ENCODE measurements at regions not wholly inside any gene's neighbourhood (a gene's known extent, or its start where the extent isn't known, plus 50 kb on each side); places are given as distances from the start of the nearest gene placed in this dataset.

DNA sequence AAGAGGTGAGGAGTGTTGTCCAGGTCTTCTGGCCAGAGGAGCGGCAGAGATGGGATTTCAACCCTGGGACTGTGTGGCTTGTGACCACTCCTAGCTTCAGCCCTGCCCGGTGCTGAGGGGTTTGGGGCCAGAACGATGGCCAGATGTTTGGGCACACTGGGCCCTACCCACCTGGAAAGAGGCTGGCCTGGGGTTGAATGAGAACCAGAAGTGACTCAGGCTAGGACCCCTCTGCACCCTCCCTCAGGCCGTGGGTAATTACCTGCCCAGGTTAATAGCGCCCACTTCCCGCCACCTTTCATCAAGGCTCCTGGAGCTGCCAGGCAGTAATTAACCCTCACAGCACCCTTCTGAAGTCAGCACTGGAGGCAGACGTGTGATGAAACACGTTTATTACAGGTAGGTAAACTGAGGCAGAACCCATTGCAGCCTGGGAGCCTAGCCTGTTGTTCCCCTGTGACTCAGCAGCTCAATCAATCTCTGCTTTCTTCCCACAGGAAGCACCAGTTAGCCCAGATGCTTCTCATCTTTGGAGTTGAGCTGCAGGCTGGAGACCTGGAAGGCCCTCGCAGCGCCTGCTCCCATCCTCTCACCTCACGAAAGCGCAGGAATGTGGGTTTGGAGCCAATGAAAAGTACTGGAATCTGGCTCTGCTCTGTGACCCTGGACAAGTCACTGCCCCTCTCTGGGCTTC, 120.8 kb downstream of the CEBPB start:
- Histone ChIP-seq H3K9me3 (ENCODE audit: control insufficient read depth in 2 of 2, low read length in 2 of 2) (no peaks in the 10 kb centered on the region), H3K27me3 (ENCODE audit: control insufficient read depth, insufficient read depth, low read length) (no peaks in the 10 kb centered on the region), H3K4me3 (ENCODE audit: low read depth, low read length) (no peak overlapping the region), H3K4me1 (ENCODE audit: control insufficient read depth, insufficient read depth, low read length, poor library complexity, severe bottlenecking) (no peaks in the 10 kb centered on the region), H3K36me3 (ENCODE audit: control insufficient read depth, insufficient read depth, low read length) (no peaks in the 10 kb centered on the region), H3K27ac (ENCODE audit: insufficient read depth, low read length, poor library complexity, severe bottlenecking) (no peak overlapping the region)
- ATAC-seq (ENCODE audit: low read depth in 2 of 2) (no peak), DNase-seq (no peak)
- H3K27ac Mint-ChIP-seq: no peak overlapping the region
- peaks cover 0 to 2% (median 0%) of the 10 kb centered on the region in 7 donors for H3K9me3 Mint-ChIP-seq
- H3K36me3 Mint-ChIP-seq: no peaks in the 10 kb centered on the region
- peaks cover 13% of the 10 kb centered on the region for H3K27me3 Mint-ChIP-seq
- no peak overlapping the region for H3K4me3 Mint-ChIP-seq
- no peaks in the 10 kb centered on the region for H3K4me1 Mint-ChIP-seq

DNA sequence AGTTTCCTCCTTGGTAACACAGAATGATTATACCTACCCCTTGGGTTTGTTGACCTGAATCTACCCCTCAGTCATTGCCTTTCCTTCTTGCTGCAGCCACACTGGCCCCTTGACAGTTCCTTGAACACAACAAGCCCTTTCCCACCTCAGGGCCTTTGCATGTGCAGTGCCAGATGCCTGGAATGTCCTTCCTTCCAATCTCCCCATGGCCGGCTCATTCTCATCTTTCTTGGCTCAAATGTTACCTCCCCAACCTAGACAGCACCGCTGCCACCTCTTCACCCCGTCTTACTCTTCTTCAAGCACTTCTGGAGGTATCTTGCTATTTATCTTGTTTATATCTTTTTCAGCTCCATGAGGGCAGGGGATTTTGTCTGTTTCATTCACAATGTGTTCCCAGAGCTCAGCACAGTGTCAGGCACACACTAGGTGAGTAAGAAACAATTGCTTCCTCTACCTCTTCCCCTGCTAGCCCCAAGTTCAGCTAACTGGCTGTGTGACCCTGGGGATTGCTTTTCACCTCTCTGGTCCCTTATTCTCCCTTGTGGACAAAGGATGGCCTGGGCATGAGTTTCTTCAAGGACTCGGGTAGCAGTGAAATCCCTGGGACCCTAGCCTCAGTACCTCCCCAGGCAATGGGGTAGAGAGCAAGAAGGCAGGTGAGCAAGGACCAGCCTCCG, 121.5 kb downstream of the CEBPB start:
- H3K27ac ChIP-seq (ENCODE audit: insufficient read depth, low read length, poor library complexity, severe bottlenecking): no peak overlapping the region
- Mint-ChIP-seq H3K4me3 (no peak overlapping the region), H3K4me1 (no peaks in the 10 kb centered on the region), H3K9me3 (peaks cover 0 to 2% (median 0%) of the 10 kb centered on the region in 7 donors), H3K27ac (no peak overlapping the region), H3K27me3 (peaks cover 17% of the 10 kb centered on the region), H3K36me3 (no peaks in the 10 kb centered on the region)
- no peaks in the 10 kb centered on the region for H3K27me3 ChIP-seq (ENCODE audit: control insufficient read depth, insufficient read depth, low read length)
- H3K4me3 ChIP-seq (ENCODE audit: low read depth, low read length): no peak overlapping the region
- no peaks in the 10 kb centered on the region for H3K9me3 ChIP-seq (ENCODE audit: control insufficient read depth in 2 of 2, low read length in 2 of 2)
- DNase-seq (no peak), ATAC-seq (ENCODE audit: low read depth in 2 of 2) (no peak)
- H3K4me1 ChIP-seq (ENCODE audit: control insufficient read depth, insufficient read depth, low read length, poor library complexity, severe bottlenecking): no peaks in the 10 kb centered on the region
- H3K36me3 ChIP-seq (ENCODE audit: control insufficient read depth, insufficient read depth, low read length): no peaks in the 10 kb centered on the region

GRCh38 chr20:50312682-50313521, 122.3 kb downstream of the CEBPB start:
- no peaks in the 10 kb centered on the region for H3K36me3 ChIP-seq (ENCODE audit: control insufficient read depth, insufficient read depth, low read length)
- peaks cover 0 to 2% (median 0%) of the 10 kb centered on the region in 7 donors for H3K9me3 Mint-ChIP-seq
- DNase-seq (no peak), ATAC-seq (ENCODE audit: low read depth in 2 of 2) (no peak)
- no peaks in the 10 kb centered on the region for H3K4me1 Mint-ChIP-seq
- H3K4me1 ChIP-seq (ENCODE audit: control insufficient read depth, insufficient read depth, low read length, poor library complexity, severe bottlenecking): no peaks in the 10 kb centered on the region
- H3K36me3 Mint-ChIP-seq: no peaks in the 10 kb centered on the region
- no peaks in the 10 kb centered on the region for H3K27me3 ChIP-seq (ENCODE audit: control insufficient read depth, insufficient read depth, low read length)
- no peak overlapping the region for H3K27ac Mint-ChIP-seq
- H3K4me3 ChIP-seq (ENCODE audit: low read depth, low read length): no peak overlapping the region
- no peak overlapping the region for H3K4me3 Mint-ChIP-seq
- H3K27me3 Mint-ChIP-seq: peaks cover 17% of the 10 kb centered on the region
- no peaks in the 10 kb centered on the region for H3K9me3 ChIP-seq (ENCODE audit: control insufficient read depth in 2 of 2, low read length in 2 of 2)
- no peak overlapping the region for H3K27ac ChIP-seq (ENCODE audit: insufficient read depth, low read length, poor library complexity, severe bottlenecking)

DNA sequence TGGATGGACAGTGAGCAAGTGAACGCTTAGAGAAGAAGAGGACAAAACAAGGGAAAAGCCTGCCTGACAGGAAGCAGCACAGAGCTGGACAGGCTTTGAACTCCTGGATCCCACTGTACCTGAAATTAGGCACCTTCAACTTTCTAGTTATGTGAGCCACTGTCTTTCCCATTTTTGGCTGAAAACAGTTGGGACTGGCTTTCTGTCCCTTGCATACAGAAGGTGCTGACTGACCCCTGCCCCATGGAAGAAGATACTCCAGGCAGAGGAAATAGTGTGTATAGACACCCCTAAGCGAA, 122.8 kb downstream of the CEBPB start:
- no peaks in the 10 kb centered on the region for H3K4me1 Mint-ChIP-seq
- Histone ChIP-seq H3K36me3 (ENCODE audit: control insufficient read depth, insufficient read depth, low read length) (no peaks in the 10 kb centered on the region), H3K9me3 (ENCODE audit: control insufficient read depth in 2 of 2, low read length in 2 of 2) (no peaks in the 10 kb centered on the region), H3K4me3 (ENCODE audit: low read depth, low read length) (no peak overlapping the region), H3K4me1 (ENCODE audit: control insufficient read depth, insufficient read depth, low read length, poor library complexity, severe bottlenecking) (no peaks in the 10 kb centered on the region), H3K27ac (ENCODE audit: insufficient read depth, low read length, poor library complexity, severe bottlenecking) (no peak overlapping the region), H3K27me3 (ENCODE audit: control insufficient read depth, insufficient read depth, low read length) (no peaks in the 10 kb centered on the region)
- ATAC-seq (ENCODE audit: low read depth in 2 of 2) (no peak), DNase-seq (no peak)
- H3K27me3 Mint-ChIP-seq: peaks cover 17% of the 10 kb centered on the region
- no peaks in the 10 kb centered on the region for H3K36me3 Mint-ChIP-seq
- H3K9me3 Mint-ChIP-seq: peaks cover 0 to 2% (median 0%) of the 10 kb centered on the region in 7 donors
- no peak overlapping the region for H3K27ac Mint-ChIP-seq
- no peak overlapping the region for H3K4me3 Mint-ChIP-seq

DNA sequence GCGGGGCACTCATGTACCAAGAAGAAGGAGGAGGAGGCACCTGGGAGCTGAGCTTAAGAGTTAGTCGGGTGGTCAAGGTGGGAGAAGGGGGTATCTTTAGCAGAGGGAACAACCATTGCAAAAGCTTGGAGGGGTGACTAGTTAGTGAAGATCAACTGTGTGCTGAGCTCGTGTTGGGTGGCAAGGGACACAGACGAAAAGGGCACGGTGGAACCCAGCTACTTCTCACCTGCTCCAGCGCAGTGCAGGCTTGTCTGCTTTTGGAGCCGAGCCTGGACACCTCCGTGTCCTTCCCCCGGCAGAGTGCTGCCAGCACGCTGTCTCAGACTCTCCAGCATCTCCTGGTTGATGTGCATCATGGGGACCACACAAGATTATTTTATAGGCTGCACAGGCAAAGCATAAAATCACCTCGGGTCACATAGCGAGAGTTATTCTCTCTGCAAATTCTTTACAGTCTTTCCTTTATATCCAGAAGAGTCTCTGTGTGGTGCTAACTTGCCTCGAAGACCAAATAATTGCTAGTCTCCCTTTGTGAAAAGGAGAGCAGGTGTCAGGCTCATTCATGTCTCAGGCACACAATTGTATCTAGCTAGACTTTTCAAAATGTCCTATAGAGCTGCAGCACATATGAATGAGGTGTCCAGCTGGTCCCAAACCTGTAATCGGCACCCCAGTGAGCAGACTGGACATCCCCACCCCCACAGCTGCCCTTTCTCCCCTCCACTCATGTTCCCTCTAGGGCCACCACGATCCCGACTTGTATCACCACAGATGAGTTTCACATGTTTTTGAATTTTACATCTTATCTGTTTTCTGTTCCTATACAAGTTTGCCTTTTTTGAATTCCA, 123.4 kb downstream of the CEBPB start:
- H3K27ac Mint-ChIP-seq: no peak overlapping the region
- no peak for ATAC-seq (ENCODE audit: low read depth in 2 of 2)

GRCh38 chr20:50314678-50315335, 124.2 kb downstream of the CEBPB start:
- H3K36me3 ChIP-seq (ENCODE audit: control insufficient read depth, insufficient read depth, low read length): no peaks in the 10 kb centered on the region
- H3K4me1 ChIP-seq (ENCODE audit: control insufficient read depth, insufficient read depth, low read length, poor library complexity, severe bottlenecking): no peaks in the 10 kb centered on the region
- no peak overlapping the region for H3K27ac ChIP-seq (ENCODE audit: insufficient read depth, low read length, poor library complexity, severe bottlenecking)
- no peak overlapping the region for H3K4me3 Mint-ChIP-seq
- no peaks in the 10 kb centered on the region for H3K27me3 ChIP-seq (ENCODE audit: control insufficient read depth, insufficient read depth, low read length)
- DNase-seq (no peak), ATAC-seq (ENCODE audit: low read depth in 2 of 2) (no peak)
- peaks cover 0 to 2% (median 0%) of the 10 kb centered on the region in 7 donors for H3K9me3 Mint-ChIP-seq
- H3K27ac Mint-ChIP-seq: no peak overlapping the region
- no peak overlapping the region for H3K4me3 ChIP-seq (ENCODE audit: low read depth, low read length)
- no peaks in the 10 kb centered on the region for H3K4me1 Mint-ChIP-seq
- no peaks in the 10 kb centered on the region for H3K9me3 ChIP-seq (ENCODE audit: control insufficient read depth in 2 of 2, low read length in 2 of 2)
- H3K36me3 Mint-ChIP-seq: no peaks in the 10 kb centered on the region
- H3K27me3 Mint-ChIP-seq: peaks cover 17% of the 10 kb centered on the region

More for the DNA sequence above, 123.4 kb downstream of the CEBPB start:
- H3K27me3 ChIP-seq (ENCODE audit: control insufficient read depth, insufficient read depth, low read length): no peaks in the 10 kb centered on the region
- no peak overlapping the region for H3K27ac ChIP-seq (ENCODE audit: insufficient read depth, low read length, poor library complexity, severe bottlenecking)
- Mint-ChIP-seq H3K27me3 (peaks cover 17% of the 10 kb centered on the region), H3K9me3 (peaks cover 0 to 2% (median 0%) of the 10 kb centered on the region in 7 donors), H3K4me1 (no peaks in the 10 kb centered on the region), H3K36me3 (no peaks in the 10 kb centered on the region), H3K4me3 (no peak overlapping the region)
- no peaks in the 10 kb centered on the region for H3K36me3 ChIP-seq (ENCODE audit: control insufficient read depth, insufficient read depth, low read length)
- no peak for DNase-seq
- no peaks in the 10 kb centered on the region for H3K9me3 ChIP-seq (ENCODE audit: control insufficient read depth in 2 of 2, low read length in 2 of 2)
- no peak overlapping the region for H3K4me3 ChIP-seq (ENCODE audit: low read depth, low read length)
- no peaks in the 10 kb centered on the region for H3K4me1 ChIP-seq (ENCODE audit: control insufficient read depth, insufficient read depth, low read length, poor library complexity, severe bottlenecking)

Data from CD4-positive, CD25-positive, alpha-beta regulatory T cell (primary cell).